Transverse colon (tissue), 4 donors: ENCODE measurements at regions not wholly inside any gene's neighbourhood (a gene's known extent, or its start where the extent isn't known, plus 50 kb on each side); places are given as distances from the start of the nearest gene placed in this dataset.
"Not testable (repeated sequence)": the region's sequence is repeated elsewhere in the genome, so short reads cannot be mapped to it uniquely, and the experiment has no call there.

ENCODE experiments used
- DNase-seq: peaks from one replicate; pipeline ENCODE4 v3.0.0-alpha.2; 2019
- H3K27ac ChIP-seq, 4 donors: fragments of 200-600 bp; sonication (generic); 2 replicates each; pipeline ENCODE4 v1.5.1; 2016 to 2018; ENCODE audit warnings: inconsistent platforms in 4 of 4
- H3K27me3 ChIP-seq: fragments of 200-600 bp; sonication (generic); 2 replicates; pipeline ENCODE4 v1.5.1; 2017; ENCODE audit warnings: inconsistent platforms
- H3K36me3 ChIP-seq, 4 donors: fragments of 200-600 bp; sonication (generic); 2 replicates each; pipeline ENCODE4 v1.5.1; 2017 to 2019; ENCODE audit warnings: inconsistent platforms in 4 of 4
- H3K4me1 ChIP-seq, 4 donors: fragments of 200-600 bp; sonication (generic); 2 replicates each; pipeline ENCODE4 v1.5.1; 2017 to 2020; ENCODE audit warnings: inconsistent platforms in 4 of 4
- H3K4me3 ChIP-seq, 4 donors: fragments of 200-600 bp; sonication (generic); 1 replicate in 1 of 4; 2 replicates in 3 of 4; pipeline versions ENCODE4 v1.5.1 to v1.6.1; 2017 to 2019; ENCODE audit warnings: inconsistent platforms in 4 of 4
- H3K9me3 ChIP-seq, 2 donors: fragments of 200-600 bp; sonication (generic); 2 replicates each; pipeline ENCODE4 v1.5.1; 2017 to 2019; ENCODE audit warnings: inconsistent platforms in 2 of 2
- CTCF ChIP-seq, 5 experiments: fragments of 200-600 bp in 3 of 5; fragments of 450-650 bp in 2 of 5; sonication (generic) in 3 of 5; IDR thresholded peaks; 1 replicate in 2 of 5; 2 replicates in 3 of 5; pipeline ENCODE4 v1.5.1; 2016 to 2017; ENCODE audit warnings: antibody characterized with exemption in 5 of 5, inconsistent platforms in 3 of 5, mild to moderate bottlenecking in 2 of 5, moderate library complexity in 1 of 5
- EP300 ChIP-seq: sonication (generic); formaldehyde crosslinking; IDR thresholded peaks from one replicate; pipeline ENCODE4 v1.6.1; 2017; ENCODE audit warnings: antibody characterized with exemption, low read depth
- POLR2A ChIP-seq: fragments of 450-650 bp; IDR thresholded peaks from one replicate; pipeline ENCODE4 v1.6.1; 2016; ENCODE audit warnings: antibody characterized with exemption, mild to moderate bottlenecking, moderate library complexity
- POLR2AphosphoS5 ChIP-seq, 3 donors: sonication (generic); formaldehyde crosslinking; IDR thresholded peaks; one replicate each; pipeline ENCODE4 v1.6.1; 2016; ENCODE audit warnings: antibody characterized with exemption in 3 of 3
- WGBS, 2 donors: methylation state at CpG; one replicate each; pipeline ENCODE4 v1.1.5; 2018; ENCODE audit warnings: low coverage in 1 of 2; 5-methylcytosine and 5-hydroxymethylcytosine counted together
- in situ Hi-C, 4 donors: fragments of 200-750 bp; cut with MboI; loops; one replicate each; pipeline versions ENCODE4 v1.15.0 to v1.15.1; 2017; ENCODE audit warnings: low sequenced_read_pairs in 3 of 4, low pct_ligation_motif_present in 1 of 4, low pct_unique_long_range_greater_than_20kb in 1 of 4
- intact Hi-C: fragments of 100-400 bp; cut with DNase I; formaldehyde crosslinking; loops from one replicate; pipeline ENCODE4 v1.15.1; 2023; ENCODE audit warnings: low total_unique reads

GRCh38 chr6:132188556-132189264, 212.6 kb downstream of the MOXD1 start:
- TF ChIP-seq CTCF (IDR thresholded peaks at IDR 0.05) (no peak), EP300 (no peak), POLR2A (no peak), POLR2AphosphoS5 (IDR thresholded peaks at IDR 0.05) (no peak)
- H3K4me1 ChIP-seq = no peaks in the 10 kb centered on the region
- H3K9me3 ChIP-seq = no peaks in the 10 kb centered on the region
- no peak overlapping the region for H3K4me3 ChIP-seq
- no peak overlapping the region for H3K27ac ChIP-seq
- DNase-seq = no peak
- no peaks in the 10 kb centered on the region for H3K27me3 ChIP-seq
- H3K36me3 ChIP-seq = no peaks in the 10 kb centered on the region
- WGBS, 2 donors = 18 to 42% methylated on average over 1 of the region's 1 CpG
- in situ Hi-C loops = no loop called here
- intact Hi-C loops = no loop called here

GRCh38 chr6:132187816-132188215, 213.5 kb downstream of the MOXD1 start:
- no peaks in the 10 kb centered on the region for H3K9me3 ChIP-seq
- H3K27ac ChIP-seq = no peak overlapping the region
- no peaks in the 10 kb centered on the region for H3K4me1 ChIP-seq
- intact Hi-C loops = no loop called here
- H3K36me3 ChIP-seq = no peaks in the 10 kb centered on the region
- no peak overlapping the region for H3K4me3 ChIP-seq
- no peak for DNase-seq
- no peaks in the 10 kb centered on the region for H3K27me3 ChIP-seq
- WGBS, 2 donors = 89 to 94% methylated on average over 1 of the region's 1 CpG
- in situ Hi-C loops = no loop called here
- no peak for TF ChIP-seq CTCF (IDR thresholded peaks at IDR 0.05)
- TF ChIP-seq EP300 = no peak
- no peak for TF ChIP-seq POLR2A
- TF ChIP-seq POLR2AphosphoS5 (IDR thresholded peaks at IDR 0.05) = no peak

GRCh38 chr6:132184966-132185365, 216.3 kb downstream of the MOXD1 start:
- H3K4me3 ChIP-seq, in situ Hi-C loops: not testable (repeated sequence)

GRCh38 chr6:132179955-132180354, 221.3 kb downstream of the MOXD1 start:
- DNase-seq = no peak
- Histone ChIP-seq H3K9me3 (peaks cover 0 to 2% of the 10 kb centered on the region in 2 donors), H3K4me1 (no peaks in the 10 kb centered on the region), H3K36me3 (no peaks in the 10 kb centered on the region), H3K27me3 (no peaks in the 10 kb centered on the region), H3K27ac (no peak overlapping the region), H3K4me3 (no peak overlapping the region)
- TF ChIP-seq POLR2A = no peak
- no peak for TF ChIP-seq EP300
- no peak for TF ChIP-seq POLR2AphosphoS5 (IDR thresholded peaks at IDR 0.05)
- TF ChIP-seq CTCF (IDR thresholded peaks at IDR 0.05) = no peak
- 60 to 80% methylated on average over 1 to 3 of the region's 3 CpGs for WGBS, 2 donors
- in situ Hi-C loops (no loop called here), intact Hi-C loops (no loop called here)

More at GRCh38 chr6:132184966-132185365, 216.3 kb downstream of the MOXD1 start:
- H3K4me1 ChIP-seq, H3K9me3 ChIP-seq, DNase-seq, intact Hi-C loops, H3K27me3 ChIP-seq, H3K27ac ChIP-seq, H3K36me3 ChIP-seq: not testable (repeated sequence)
- WGBS, 2 donors = 33 to 50% methylated on average over 1 of the region's 1 CpG

- WGBS, 2 donors = 78 to 94% methylated on average over 2 to 3 of the region's 3 CpGs
These were observed 223.7 kb upstream of the CCN2 start for GRCh38 chr6:132174919-132175318.

More at GRCh38 chr6:132174919-132175318, 223.7 kb upstream of the CCN2 start:
- H3K36me3 ChIP-seq = no peaks in the 10 kb centered on the region
- peaks cover 0 to 8% of the 10 kb centered on the region in 2 donors for H3K9me3 ChIP-seq
- in situ Hi-C loops (no loop called here), intact Hi-C loops (no loop called here)
- DNase-seq = no peak
- H3K27me3 ChIP-seq = no peaks in the 10 kb centered on the region
- no peak overlapping the region for H3K4me3 ChIP-seq
- TF ChIP-seq CTCF (IDR thresholded peaks at IDR 0.05) (no peak), EP300 (no peak), POLR2AphosphoS5 (IDR thresholded peaks at IDR 0.05) (no peak), POLR2A (no peak)
- no peak overlapping the region for H3K27ac ChIP-seq
- no peaks in the 10 kb centered on the region for H3K4me1 ChIP-seq
